PC-9 (cell line): ENCODE measurements at regions not wholly inside any gene's neighbourhood (a gene's known extent, or its start where the extent isn't known, plus 50 kb on each side); places are given as distances from the start of the nearest gene placed in this dataset.

Experiments
- BruUV-seq: library from RNA; stranded (reverse); fragments of 400-500 nt; replicated peaks from 2 replicates; lab custom pipeline; 2021; lab: Mats Ljungman, UMichigan
- CTCF ChIA-PET: fragments of 300-600 bp; sonication (Branson Sonifier 250); formaldehyde crosslinking; loops from one replicate; lab custom pipeline; 2022; ENCODE audit warnings: antibody characterized with exemption; lab: Charles Lee
- POLR2A ChIA-PET: fragments of 300-600 bp; sonication (Branson Sonifier 250); formaldehyde crosslinking; loops from one replicate; lab custom pipeline; 2022; ENCODE audit warnings: antibody characterized with exemption; ENCODE audit not compliant: unreplicated experiment; lab: Charles Lee
- DNase-seq, 2 experiments: peaks; one replicate each; pipeline versions ENCODE4 v3.0.0 to v3.0.0-alpha.2; 2015 to 2022; ENCODE audit warnings: mixed read lengths in 1 of 2
- H2AFZ ChIP-seq: fragments of 200-600 bp; sonication (generic); 2 replicates; pipeline ENCODE4 v1.8.1; 2017; ENCODE audit warnings: antibody characterized with exemption
- H3F3A ChIP-seq: fragments of 200-600 bp; sonication (generic); 2 replicates; pipeline ENCODE4 v1.8.1; 2017; ENCODE audit warnings: antibody characterized with exemption, mild to moderate bottlenecking, low read depth; ENCODE audit not compliant: insufficient read depth
- H3K27ac ChIP-seq: fragments of 200-600 bp; sonication (generic); 2 replicates; pipeline ENCODE4 v1.6.1; 2016; ENCODE audit warnings: mixed run types
- H3K27me3 ChIP-seq: fragments of 200-600 bp; sonication (generic); 2 replicates; pipeline ENCODE4 v1.6.1; 2016; ENCODE audit warnings: low read depth, mixed run types; ENCODE audit not compliant: insufficient read depth
- H3K36me3 ChIP-seq: fragments of 200-600 bp; sonication (generic); 2 replicates; pipeline ENCODE4 v1.6.1; 2016; ENCODE audit warnings: low read depth, mixed run types
- H3K4me1 ChIP-seq: fragments of 200-600 bp; sonication (generic); replicated peaks from 2 replicates; pipeline ENCODE4 v1.6.1; 2016; ENCODE audit warnings: mixed run types; ENCODE audit not compliant: insufficient read depth
- H3K4me2 ChIP-seq: fragments of 200-600 bp; sonication (generic); 2 replicates; pipeline ENCODE4 v1.6.1; 2017; ENCODE audit warnings: mixed run types
- H3K4me3 ChIP-seq: fragments of 200-600 bp; sonication (generic); 2 replicates; pipeline ENCODE4 v1.6.1; 2016; ENCODE audit warnings: mixed run types
- H3K79me2 ChIP-seq: fragments of 200-600 bp; sonication (generic); 2 replicates; pipeline ENCODE4 v1.6.1; 2017; ENCODE audit warnings: low read depth, mixed run types
- H3K9me2 ChIP-seq: fragments of 200-600 bp; sonication (generic); 2 replicates; pipeline ENCODE4 v1.8.1; 2017; ENCODE audit warnings: mild to moderate bottlenecking; ENCODE audit not compliant: insufficient read depth
- H3K9me3 ChIP-seq: fragments of 200-600 bp; sonication (generic); 2 replicates; pipeline ENCODE4 v1.8.1; 2016; ENCODE audit warnings: low read depth; ENCODE audit not compliant: insufficient read depth
- H4K20me1 ChIP-seq: fragments of 200-600 bp; sonication (generic); 2 replicates; pipeline ENCODE4 v1.8.1; 2017; ENCODE audit not compliant: insufficient read depth
- EZH2 ChIP-seq: fragments of 200-600 bp; sonication (generic); IDR thresholded peaks from 2 replicates; pipeline ENCODE4 v1.8.0; 2017; ENCODE audit warnings: antibody characterized with exemption, low read depth
- intact Hi-C: fragments of 100-400 bp; cut with micrococcal nuclease; formaldehyde crosslinking; loops from one replicate; pipeline ENCODE4 v1.10.0; 2022; ENCODE audit not compliant: unreplicated experiment
- TF ChIP-seq, protein P1 (sequence below): fragments of 200-600 bp; sonication (generic); conservative IDR thresholded peaks from 2 replicates; pipeline ENCODE4 v1.6.1; 2017; ENCODE audit warnings: mixed run types, antibody characterized with exemption, mild to moderate bottlenecking, moderate library complexity

DNA sequence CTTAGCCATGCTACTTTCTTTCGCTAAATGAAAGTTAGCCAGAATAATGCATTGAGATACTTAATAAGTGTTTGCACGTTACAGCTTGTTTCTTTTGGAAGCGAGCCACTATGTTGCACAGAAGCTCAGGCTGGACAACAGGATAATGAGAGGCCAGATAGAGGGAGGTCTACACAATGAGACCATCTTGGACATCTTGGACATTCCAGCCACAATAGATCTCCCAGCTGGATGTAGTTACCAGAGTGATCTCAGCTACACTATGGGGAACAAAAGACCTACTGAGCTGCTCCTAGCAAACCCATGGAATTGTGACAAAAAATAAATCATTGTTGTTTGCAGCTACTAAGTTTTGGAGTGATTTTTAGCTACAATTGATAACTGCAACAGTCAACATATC lies 540.1 kb upstream of the SEMA6D start:
- no peaks in the 10 kb centered on the region for H3K27me3 ChIP-seq
- no peaks in the 10 kb centered on the region for H3K4me1 ChIP-seq
- intact Hi-C loops = no loop called here
- no peaks in the 10 kb centered on the region for H3K36me3 ChIP-seq
- no TSS peak for BruUV-seq
- H3F3A ChIP-seq = no peaks in the 10 kb centered on the region
- DNase-seq = no peak
- no peak overlapping the region for H3K4me3 ChIP-seq
- H2AFZ ChIP-seq = no peak overlapping the region
- no peak overlapping the region for H3K4me2 ChIP-seq
- H3K9me3 ChIP-seq = no peaks in the 10 kb centered on the region
- ChIA-PET CTCF (interaction anchor here (0.5 kb wide), 1 partner anchor 541 kb away, joined by 12 read pairs; no protein-coding TSS in a partner anchor), POLR2A (no interaction called here)
- no peaks in the 10 kb centered on the region for H3K79me2 ChIP-seq
- H3K27ac ChIP-seq = no peak overlapping the region
- H4K20me1 ChIP-seq = 0 out of 2 replicates have a peak, but pooled peaks cover 3% of the 10 kb centered on the region
- TF ChIP-seq EZH2 = no peak
- TF ChIP-seq, protein P1, sequence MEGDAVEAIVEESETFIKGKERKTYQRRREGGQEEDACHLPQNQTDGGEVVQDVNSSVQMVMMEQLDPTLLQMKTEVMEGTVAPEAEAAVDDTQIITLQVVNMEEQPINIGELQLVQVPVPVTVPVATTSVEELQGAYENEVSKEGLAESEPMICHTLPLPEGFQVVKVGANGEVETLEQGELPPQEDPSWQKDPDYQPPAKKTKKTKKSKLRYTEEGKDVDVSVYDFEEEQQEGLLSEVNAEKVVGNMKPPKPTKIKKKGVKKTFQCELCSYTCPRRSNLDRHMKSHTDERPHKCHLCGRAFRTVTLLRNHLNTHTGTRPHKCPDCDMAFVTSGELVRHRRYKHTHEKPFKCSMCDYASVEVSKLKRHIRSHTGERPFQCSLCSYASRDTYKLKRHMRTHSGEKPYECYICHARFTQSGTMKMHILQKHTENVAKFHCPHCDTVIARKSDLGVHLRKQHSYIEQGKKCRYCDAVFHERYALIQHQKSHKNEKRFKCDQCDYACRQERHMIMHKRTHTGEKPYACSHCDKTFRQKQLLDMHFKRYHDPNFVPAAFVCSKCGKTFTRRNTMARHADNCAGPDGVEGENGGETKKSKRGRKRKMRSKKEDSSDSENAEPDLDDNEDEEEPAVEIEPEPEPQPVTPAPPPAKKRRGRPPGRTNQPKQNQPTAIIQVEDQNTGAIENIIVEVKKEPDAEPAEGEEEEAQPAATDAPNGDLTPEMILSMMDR = no peak
- H3K9me2 ChIP-seq = no peaks in the 10 kb centered on the region

DNA sequence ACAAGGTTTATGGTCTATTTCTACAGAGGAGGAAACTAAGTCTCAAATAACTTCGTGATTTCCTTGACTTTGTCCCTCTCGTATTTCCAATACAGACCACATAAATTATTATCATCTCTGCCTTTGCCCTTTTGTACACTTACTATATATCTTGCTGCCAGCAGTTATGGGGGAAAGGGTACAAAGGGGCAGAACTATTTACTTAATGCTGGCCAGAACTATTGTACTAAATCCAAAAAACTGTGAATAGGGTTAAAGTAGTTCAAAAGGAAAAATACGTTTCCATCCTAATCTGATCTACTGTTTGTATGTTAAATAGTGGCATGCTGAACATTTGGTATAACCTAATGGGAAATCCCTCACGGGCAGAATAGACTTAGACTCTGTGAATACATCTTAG lies 537.3 kb upstream of the SEMA6D start:
- H3F3A ChIP-seq = no peaks in the 10 kb centered on the region
- no peaks in the 10 kb centered on the region for H3K36me3 ChIP-seq
- DNase-seq = no peak
- intact Hi-C loops = no loop called here
- H3K27me3 ChIP-seq = no peaks in the 10 kb centered on the region
- H4K20me1 ChIP-seq = no peaks in the 10 kb centered on the region
- TF ChIP-seq EZH2 = no peak
- TF ChIP-seq, protein P1 = no peak
- no peak overlapping the region for H2AFZ ChIP-seq
- no peak overlapping the region for H3K27ac ChIP-seq
- H3K4me3 ChIP-seq = no peak overlapping the region
- H3K4me1 ChIP-seq = no peaks in the 10 kb centered on the region
- no peak overlapping the region for H3K4me2 ChIP-seq
- POLR2A ChIA-PET = no interaction called here
- H3K9me3 ChIP-seq = no peaks in the 10 kb centered on the region
- no peaks in the 10 kb centered on the region for H3K79me2 ChIP-seq
- BruUV-seq = no TSS peak
- CTCF ChIA-PET = no interaction called here
- H3K9me2 ChIP-seq = no peaks in the 10 kb centered on the region

DNA sequence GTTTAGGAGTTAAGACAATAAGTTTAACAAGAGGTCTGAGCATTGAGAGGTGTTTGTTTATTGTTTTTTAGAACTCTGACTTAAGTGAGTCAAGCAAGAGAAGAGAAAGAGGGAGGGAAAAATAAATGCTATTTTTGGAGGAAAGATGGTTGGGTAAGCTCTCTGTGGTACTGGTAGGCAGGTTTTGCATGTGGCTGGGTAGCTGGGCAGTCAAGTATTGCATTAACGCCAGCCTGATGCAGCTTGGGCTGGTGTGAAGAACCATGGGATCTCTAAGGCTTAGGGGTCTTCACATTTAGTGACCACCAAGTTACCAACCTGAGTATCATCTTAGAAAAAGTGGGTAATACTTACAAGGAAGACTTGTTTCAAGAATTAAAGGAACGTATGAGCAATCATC lies 534.5 kb upstream of the SEMA6D start:
- intact Hi-C loops = no loop called here
- H3K9me3 ChIP-seq = no peaks in the 10 kb centered on the region
- BruUV-seq = no TSS peak

More for the DNA sequence above, 534.5 kb upstream of the SEMA6D start:
- Histone ChIP-seq H3K79me2 (no peaks in the 10 kb centered on the region), H3K27me3 (no peaks in the 10 kb centered on the region), H3K4me2 (no peak overlapping the region), H2AFZ (no peak overlapping the region), H3K36me3 (no peaks in the 10 kb centered on the region), H3K27ac (no peak overlapping the region), H4K20me1 (no peaks in the 10 kb centered on the region), H3F3A (no peaks in the 10 kb centered on the region), H3K9me2 (no peaks in the 10 kb centered on the region), H3K4me1 (no peaks in the 10 kb centered on the region), H3K4me3 (no peak overlapping the region)
- TF ChIP-seq EZH2 = no peak
- TF ChIP-seq, protein P1 = no peak
- DNase-seq = no peak
- ChIA-PET POLR2A (interaction anchor here (0.6 kb wide), 1 partner anchor 9 kb away, joined by 3 read pairs; no protein-coding TSS in a partner anchor), CTCF (no interaction called here)
